A673 (cell line): ENCODE measurements at regions not wholly inside any gene's neighbourhood (a gene's known extent, or its start where the extent isn't known, plus 50 kb on each side); places are given as distances from the start of the nearest gene placed in this dataset.

Experiments used
- BruUV-seq: library from RNA; stranded (reverse); fragments of 400-500 nt; replicated peaks from 2 replicates; lab custom pipeline; 2021; lab: Mats Ljungman, UMichigan
- CTCF ChIA-PET: fragments of 300-600 bp; sonication (Branson Sonifier 250); formaldehyde crosslinking; loops from one replicate; lab custom pipeline; 2022; ENCODE audit warnings: antibody characterized with exemption; lab: Charles Lee
- POLR2A ChIA-PET: fragments of 300-600 bp; sonication (Branson Sonifier 250); formaldehyde crosslinking; loops from one replicate; lab custom pipeline; 2022; ENCODE audit warnings: antibody characterized with exemption; ENCODE audit not compliant: low non-redundant PET; lab: Charles Lee
- DNase-seq: peaks from one replicate; pipeline ENCODE4 v3.0.0-alpha.2; 2015; ENCODE audit warnings: low spot score
- H3K27ac ChIP-seq: fragments of 200-600 bp; sonication (generic); 2 replicates; pipeline ENCODE4 v1.5.1; 2016; ENCODE audit warnings: mixed run types, low read depth, mild to moderate bottlenecking, mixed read lengths, antibody characterized with exemption, low read length; ENCODE audit not compliant: poor library complexity, severe bottlenecking
- H3K27me3 ChIP-seq: fragments of 200-600 bp; sonication (generic); replicated peaks from 2 replicates; pipeline ENCODE4 v1.6.1; 2017; ENCODE audit warnings: mixed run types, low read depth, mild to moderate bottlenecking, mixed read lengths, antibody characterized with exemption, low read length; ENCODE audit not compliant: insufficient read depth, poor library complexity
- H3K36me3 ChIP-seq: fragments of 200-600 bp; sonication (generic); 2 replicates; pipeline ENCODE4 v1.6.1; 2016; ENCODE audit warnings: mixed run types, mild to moderate bottlenecking, mixed read lengths, antibody characterized with exemption, low read length; ENCODE audit not compliant: insufficient read depth, poor library complexity, severe bottlenecking
- H3K4me1 ChIP-seq: fragments of 200-600 bp; sonication (generic); 2 replicates; pipeline ENCODE4 v1.6.1; 2017; ENCODE audit warnings: mixed run types, mild to moderate bottlenecking, mixed read lengths, antibody characterized with exemption, low read length; ENCODE audit not compliant: insufficient read depth, poor library complexity, severe bottlenecking
- H3K4me3 ChIP-seq: fragments of 200-600 bp; sonication (generic); 2 replicates; pipeline ENCODE4 v1.5.1; 2016; ENCODE audit warnings: low read depth, mixed run types, mild to moderate bottlenecking, mixed read lengths, low read length; ENCODE audit not compliant: poor library complexity, severe bottlenecking
- H3K9me3 ChIP-seq: fragments of 200-600 bp; sonication (generic); 2 replicates; pipeline ENCODE4 v1.6.1; 2016; ENCODE audit warnings: mixed run types, low read depth, mild to moderate bottlenecking, mixed read lengths, antibody characterized with exemption, low read length; ENCODE audit not compliant: poor library complexity, severe bottlenecking
- EZH2 ChIP-seq: fragments of 200-600 bp; sonication (generic); IDR thresholded peaks from 2 replicates; pipeline ENCODE4 v1.6.1; 2017; ENCODE audit warnings: borderline replicate concordance, low read depth, mild to moderate bottlenecking, mixed read lengths, antibody characterized with exemption, low read length; ENCODE audit not compliant: poor library complexity, severe bottlenecking
- intact Hi-C: fragments of 100-400 bp; cut with micrococcal nuclease; formaldehyde crosslinking; loops from one replicate; pipeline ENCODE4 v1.10.0; 2022; ENCODE audit not compliant: unreplicated experiment
- TF ChIP-seq, protein P1 (sequence below): fragments of 300-800, 200-600 bp; sonication (generic); conservative IDR thresholded peaks from 2 replicates; pipeline ENCODE4 v1.5.1; 2017; ENCODE audit warnings: low read depth, mild to moderate bottlenecking, antibody characterized with exemption, low read length, moderate library complexity, mixed read lengths

GRCh38 chrX:124925681-124926080 is 394.0 kb upstream of the TEX13C start:
- Histone ChIP-seq H3K9me3 (no peaks in the 10 kb centered on the region), H3K27ac (no peak overlapping the region), H3K4me1 (no peaks in the 10 kb centered on the region), H3K27me3 (no peaks in the 10 kb centered on the region), H3K4me3 (no peak overlapping the region), H3K36me3 (no peaks in the 10 kb centered on the region)
- CTCF ChIA-PET, result no interaction called here
- POLR2A ChIA-PET, result no interaction called here
- BruUV-seq, result no TSS peak
- no peak for DNase-seq
- TF ChIP-seq EZH2, result no peak
- TF ChIP-seq, protein P1, sequence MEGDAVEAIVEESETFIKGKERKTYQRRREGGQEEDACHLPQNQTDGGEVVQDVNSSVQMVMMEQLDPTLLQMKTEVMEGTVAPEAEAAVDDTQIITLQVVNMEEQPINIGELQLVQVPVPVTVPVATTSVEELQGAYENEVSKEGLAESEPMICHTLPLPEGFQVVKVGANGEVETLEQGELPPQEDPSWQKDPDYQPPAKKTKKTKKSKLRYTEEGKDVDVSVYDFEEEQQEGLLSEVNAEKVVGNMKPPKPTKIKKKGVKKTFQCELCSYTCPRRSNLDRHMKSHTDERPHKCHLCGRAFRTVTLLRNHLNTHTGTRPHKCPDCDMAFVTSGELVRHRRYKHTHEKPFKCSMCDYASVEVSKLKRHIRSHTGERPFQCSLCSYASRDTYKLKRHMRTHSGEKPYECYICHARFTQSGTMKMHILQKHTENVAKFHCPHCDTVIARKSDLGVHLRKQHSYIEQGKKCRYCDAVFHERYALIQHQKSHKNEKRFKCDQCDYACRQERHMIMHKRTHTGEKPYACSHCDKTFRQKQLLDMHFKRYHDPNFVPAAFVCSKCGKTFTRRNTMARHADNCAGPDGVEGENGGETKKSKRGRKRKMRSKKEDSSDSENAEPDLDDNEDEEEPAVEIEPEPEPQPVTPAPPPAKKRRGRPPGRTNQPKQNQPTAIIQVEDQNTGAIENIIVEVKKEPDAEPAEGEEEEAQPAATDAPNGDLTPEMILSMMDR, result no peak
- intact Hi-C loops, result no loop called here

GRCh38 chrX:124931241-124931640 is 388.4 kb upstream of the TEX13C start:
- H3K4me3 ChIP-seq, result no peak overlapping the region
- POLR2A ChIA-PET, result no interaction called here

DNA sequence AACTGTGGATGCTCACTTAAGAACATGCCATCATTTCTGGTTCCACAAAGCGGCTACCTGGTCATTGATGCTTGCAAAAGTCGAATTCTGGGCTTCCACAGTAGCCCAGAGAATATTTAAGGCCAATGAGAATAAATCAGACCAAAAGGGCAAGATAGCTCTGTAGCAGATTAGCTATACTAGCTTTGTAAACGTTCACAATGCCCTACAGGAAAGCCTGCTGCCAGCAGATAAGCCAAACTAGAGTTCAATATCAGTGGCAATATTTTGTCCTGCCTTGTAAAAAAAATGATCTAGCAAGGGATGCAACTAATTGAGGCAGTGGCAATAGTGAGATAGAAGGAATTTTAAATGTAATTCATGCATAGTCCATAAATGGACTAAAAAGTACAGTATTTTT is 387.7 kb upstream of the TEX13C start:
- TF ChIP-seq, protein P1, result no peak
- no peak for TF ChIP-seq EZH2
- Histone ChIP-seq H3K9me3 (no peaks in the 10 kb centered on the region), H3K36me3 (no peaks in the 10 kb centered on the region), H3K4me1 (no peaks in the 10 kb centered on the region), H3K27me3 (no peaks in the 10 kb centered on the region), H3K4me3 (no peak overlapping the region), H3K27ac (no peak overlapping the region)
- no TSS peak for BruUV-seq
- POLR2A ChIA-PET, result no interaction called here
- intact Hi-C loops, result no loop called here
- CTCF ChIA-PET, result no interaction called here
- no peak for DNase-seq

More at GRCh38 chrX:124931241-124931640, 388.4 kb upstream of the TEX13C start:
- CTCF ChIA-PET, result no interaction called here
- no peak for DNase-seq
- H3K27ac ChIP-seq, result no peak overlapping the region
- BruUV-seq, result no TSS peak
- no peak for TF ChIP-seq EZH2
- no peaks in the 10 kb centered on the region for H3K27me3 ChIP-seq
- intact Hi-C loops, result no loop called here
- H3K36me3 ChIP-seq, result no peaks in the 10 kb centered on the region
- H3K4me1 ChIP-seq, result no peaks in the 10 kb centered on the region
- H3K9me3 ChIP-seq, result no peaks in the 10 kb centered on the region

- no peaks in the 10 kb centered on the region for H3K27me3 ChIP-seq
- no peak overlapping the region for H3K4me3 ChIP-seq
- no peak for DNase-seq
- no peaks in the 10 kb centered on the region for H3K4me1 ChIP-seq
- H3K36me3 ChIP-seq, result no peaks in the 10 kb centered on the region
- CTCF ChIA-PET, result no interaction called here
- no TSS peak for BruUV-seq
- no peak for TF ChIP-seq EZH2
- TF ChIP-seq, protein P1, result no peak
- intact Hi-C loops, result no loop called here
- no peak overlapping the region for H3K27ac ChIP-seq
- POLR2A ChIA-PET, result no interaction called here
- no peaks in the 10 kb centered on the region for H3K9me3 ChIP-seq
Measured at GRCh38 chrX:124938715-124939114, 381.0 kb upstream of the TEX13C start.
